K562 (cell line): ENCODE measurements at regions not wholly inside any gene's neighbourhood (a gene's known extent, or its start where the extent isn't known, plus 50 kb on each side); places are given as distances from the start of the nearest gene placed in this dataset.

Experiments used
- ATAC-seq: fragments of 200-7000 bp; cut with Tn5 transposase; 3 replicates; pipeline ENCODE4 v1.9.1; 2020; ENCODE audit warnings: moderate library complexity
- BruUV-seq: library from RNA; stranded (reverse); fragments of 400-500 nt; replicated peaks from 2 replicates; lab custom pipeline; 2021; lab: Mats Ljungman, UMichigan
- CTCF ChIA-PET: fragments of 300-600 bp; formaldehyde crosslinking; extraction: SDS; loops from one replicate; lab custom pipeline; 2021; ENCODE audit warnings: low intra/inter-chr PET ratio; lab: Yijun Ruan, JAX
- POLR2A ChIA-PET: fragments of 300-600, 350-650 bp; sonication (Branson Sonifier 250); formaldehyde crosslinking; extraction: SDS; loops from one replicate; lab custom pipeline; 2021; ENCODE audit warnings: antibody characterized with exemption, inconsistent platforms; lab: Yijun Ruan, JAX
- DNase-seq, 4 experiments: peaks; one replicate each; pipeline versions ENCODE4 v3.0.0 to v3.0.0-alpha.2; 2011 to 2018; ENCODE audit warnings: low spot score in 3 of 4, mixed read lengths in 3 of 4; ENCODE audit errors: extremely low read depth in 1 of 4
- FAIRE-seq: peaks from 2 replicates; lab custom pipeline; 2011; peaks lifted over from hg19 to GRCh38; lab: Jason Lieb, UNC
- H2AFZ ChIP-seq: 2 replicates; pipeline ENCODE4 v1.6.0; 2011; ENCODE audit warnings: low read depth, low read length, control low read depth, inconsistent platforms
- H3K27ac ChIP-seq: fragments of 200-600 bp; 3 replicates; pipeline ENCODE4 v1.8.0; 2011; ENCODE audit warnings: low read depth, mild to moderate bottlenecking, control low read depth, inconsistent platforms, low read length, moderate library complexity, mixed read lengths; ENCODE audit errors: extremely low read depth
- H3K27me3 ChIP-seq, 2 experiments: fragments of 300-600 bp in 1 of 2; 2 replicates in 1 of 2; 3 replicates in 1 of 2; pipeline versions ENCODE4 v1.6.0 to v1.8.0; 2011; ENCODE audit warnings: inconsistent platforms in 2 of 2, low read length in 2 of 2, mild to moderate bottlenecking in 1 of 2, mixed read lengths in 1 of 2, moderate library complexity in 1 of 2; ENCODE audit not compliant: control insufficient read depth in 2 of 2, insufficient read depth in 2 of 2
- H3K36me3 ChIP-seq: fragments of 300-600 bp; 3 replicates; pipeline ENCODE4 v1.8.0; 2011; ENCODE audit warnings: mild to moderate bottlenecking, low read length, inconsistent platforms; ENCODE audit not compliant: control insufficient read depth, insufficient read depth
- H3K4me1 ChIP-seq, 2 experiments: fragments of 200-600 bp in 1 of 2; replicated peaks in 1 of 2; 2 replicates in 1 of 2; 3 replicates in 1 of 2; pipeline versions ENCODE4 v1.5.1 to v1.8.0; 2011; ENCODE audit warnings: inconsistent platforms in 2 of 2, low read length in 2 of 2, mild to moderate bottlenecking in 1 of 2, mixed read lengths in 1 of 2, moderate library complexity in 1 of 2; ENCODE audit not compliant: control insufficient read depth in 2 of 2, insufficient read depth in 2 of 2
- H3K4me2 ChIP-seq: 2 replicates; pipeline ENCODE4 v1.6.1; 2011; ENCODE audit warnings: low read length, control low read depth, inconsistent platforms, mixed read lengths; ENCODE audit not compliant: insufficient read depth
- H3K4me3 ChIP-seq: fragments of 200-600 bp; sonication (generic), shearing (Covaris generic); 2 replicates; pipeline ENCODE4 v1.5.1; 2016; ENCODE audit warnings: control low read depth, inconsistent platforms
- H3K79me2 ChIP-seq: fragments of 200-600 bp; 3 replicates; pipeline ENCODE4 v1.8.0; 2011; ENCODE audit warnings: low read length, inconsistent platforms; ENCODE audit not compliant: control insufficient read depth, insufficient read depth
- H3K9ac ChIP-seq, 2 experiments: 2 replicates each; pipeline versions ENCODE4 v1.6.0 to v1.6.1; 2011; ENCODE audit warnings: low read depth in 2 of 2, low read length in 2 of 2, control low read depth in 1 of 2, inconsistent platforms in 1 of 2, mild to moderate bottlenecking in 1 of 2, mixed read lengths in 1 of 2; ENCODE audit not compliant: insufficient read depth in 1 of 2
- H3K9me1 ChIP-seq: one replicate; pipeline ENCODE4 v1.6.0; 2011; ENCODE audit warnings: inconsistent platforms, mild to moderate bottlenecking, low read length, moderate library complexity; ENCODE audit not compliant: control insufficient read depth, insufficient read depth
- H3K9me3 ChIP-seq: replicated peaks from 2 replicates; pipeline ENCODE4 v1.5.1; 2011; ENCODE audit warnings: low read depth, low read length, inconsistent platforms; ENCODE audit not compliant: control insufficient read depth, insufficient read depth
- H4K20me1 ChIP-seq: replicated peaks from 2 replicates; pipeline ENCODE4 v1.6.1; 2011; ENCODE audit warnings: low read length, inconsistent platforms, mixed read lengths; ENCODE audit not compliant: control insufficient read depth, insufficient read depth
- CBX3 ChIP-seq, 2 experiments: IDR thresholded peaks; 1 replicate in 1 of 2; 2 replicates in 1 of 2; pipeline ENCODE4 v1.6.1; 2012; ENCODE audit warnings: inconsistent platforms in 2 of 2, low read length in 2 of 2, borderline replicate concordance in 1 of 2, control low read depth in 1 of 2
- MEF2A ChIP-seq: IDR thresholded peaks from 2 replicates; pipeline ENCODE4 v1.6.1; 2011; ENCODE audit warnings: low read depth, mild to moderate bottlenecking, low read length, moderate library complexity; ENCODE audit not compliant: control insufficient read depth
- TRIM28 ChIP-seq: fragments of 450-650 bp; IDR thresholded peaks from 2 replicates; pipeline ENCODE4 v1.6.1; 2017
- ZNF165 ChIP-seq: fragments of 250-450 bp; sonication (Bioruptor Pico); IDR thresholded peaks from 2 replicates; pipeline ENCODE4 v1.4.0; 2020; ENCODE audit warnings: borderline replicate concordance
- WGBS: fragments of 100-300 bp; shearing (Covaris generic); methylation state at CpG from one replicate; pipeline ENCODE4 v1.1.6; 2016; ENCODE audit warnings: low coverage, mixed read lengths; ENCODE audit not compliant: insufficient coverage; ENCODE audit errors: missing lambda C conversion rate; 5-methylcytosine and 5-hydroxymethylcytosine counted together
- in situ Hi-C: fragments of 300-500 bp; cut with MboI; formaldehyde crosslinking; loops from 4 replicates; pipeline ENCODE4 v1.15.0; 2018; ENCODE audit warnings: inconsistent platforms, mixed read lengths
- intact Hi-C: fragments of 100-400 bp; cut with micrococcal nuclease; formaldehyde crosslinking; loops from 2 replicates; pipeline ENCODE4 v1.14.2; 2022

DNA sequence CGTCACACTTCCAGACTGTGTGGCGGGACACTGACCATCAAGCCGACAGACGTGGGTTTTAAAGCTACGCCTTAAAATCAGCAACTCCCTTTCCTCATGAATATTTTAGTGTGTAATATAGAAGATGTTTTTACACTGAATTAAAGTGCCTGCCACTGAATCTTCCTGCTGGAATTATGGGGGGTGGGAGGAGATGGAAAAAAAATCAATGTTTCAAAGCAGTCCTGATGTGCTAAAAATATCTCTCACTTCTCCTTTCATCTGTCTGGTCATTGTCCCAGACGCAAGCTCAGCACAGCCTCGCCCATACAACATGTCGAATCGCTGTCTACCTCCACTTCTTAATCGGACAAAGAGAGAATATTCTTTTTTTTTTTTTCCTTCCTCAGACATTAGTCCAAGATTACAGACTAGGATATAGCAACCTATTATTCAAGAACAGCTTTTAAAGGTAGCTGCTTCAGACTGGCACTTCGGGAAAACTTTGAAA lies 165.1 kb upstream of the KLF14 start:
- H2AFZ ChIP-seq = no peak overlapping the region
- H3K9me3 ChIP-seq = no peaks in the 10 kb centered on the region
- no peak for FAIRE-seq
- no peaks in the 10 kb centered on the region for H3K27me3 ChIP-seq
- peaks cover 6% of the 10 kb centered on the region; the same call in 2 of the 3 replicates for H3K36me3 ChIP-seq
- H4K20me1 ChIP-seq = no peaks in the 10 kb centered on the region
- no peak overlapping the region for H3K9ac ChIP-seq
- no peak overlapping the region for H3K27ac ChIP-seq
- no peak for DNase-seq
- in situ Hi-C loops (loop anchor here (5.0 kb wide), 1 partner anchor 143 kb away; no protein-coding TSS in a partner anchor), intact Hi-C loops (loop anchor here (5.0 kb wide), 1 partner anchor 523 kb away; no protein-coding TSS in a partner anchor)
- H3K4me2 ChIP-seq = no peak overlapping the region
- no peaks in the 10 kb centered on the region for H3K79me2 ChIP-seq
- peaks cover 18 to 26% of the 10 kb centered on the region in 2 experiments for H3K4me1 ChIP-seq
- no peaks in the 10 kb centered on the region for H3K9me1 ChIP-seq
- no TSS peak for BruUV-seq
- ChIA-PET CTCF (interaction anchor here (0.8 kb wide), 1 partner anchor 170 kb away, joined by 3 read pairs; no protein-coding TSS in a partner anchor), POLR2A (interaction anchor here (0.8 to 1.8 kb wide), 4 partner anchors 9 to 205 kb away, joined by 3 to 6 read pairs (median 4); no protein-coding TSS in a partner anchor)
- ATAC-seq = no peak
- 85% methylated on average over 11 of the region's 11 CpGs for WGBS
- H3K4me3 ChIP-seq = no peak overlapping the region
- TF ChIP-seq MEF2A = peak; percentile 34; the same call in 1 of the 2 replicates
- no peak for TF ChIP-seq ZNF165 (CRISPR knock-in tag)
- TF ChIP-seq TRIM28 = 0 out of 2 replicates have a peak, but pooled peaks have one; percentile 28
- peak in 1 of 2 experiments; percentile 67; a peak in 1 of 3 replicates for TF ChIP-seq CBX3 (IDR thresholded peaks at IDR 0.05; ENCODE audit: borderline replicate concordance in 1 of 2, low read length in 2 of 2)
